BLaER1 treated with 17β-estradiol and CSF1 and Interleukin-3, amounts not matched to agents 10 nM and 100 nM (cell line): ENCODE measurements at regions not wholly inside any gene's neighbourhood (a gene's known extent, or its start where the extent isn't known, plus 50 kb on each side); places are given as distances from the start of the nearest gene placed in this dataset.
A peak's percentile ranks its signal among the peaks of the same experiment; 100 is the strongest.

ENCODE experiments used
- H3K27ac ChIP-seq, 11 experiments: shearing (Covaris generic); formaldehyde crosslinking; 2 replicates each; pipeline ENCODE4 v1.8.1; 2022
- H3K27me3 ChIP-seq, 11 experiments: shearing (Covaris generic); formaldehyde crosslinking; 2 replicates each; pipeline ENCODE4 v1.8.1; 2022
- H3K36me3 ChIP-seq, 11 experiments: shearing (Covaris generic); formaldehyde crosslinking; 2 replicates each; pipeline ENCODE4 v1.8.1; 2022
- H3K4me1 ChIP-seq, 10 experiments: shearing (Covaris generic); formaldehyde crosslinking; 2 replicates each; pipeline ENCODE4 v1.8.1; 2022
- H3K4me2 ChIP-seq, 11 experiments: shearing (Covaris generic); formaldehyde crosslinking; 2 replicates each; pipeline ENCODE4 v1.8.1; 2022
- H3K4me3 ChIP-seq, 10 experiments: shearing (Covaris generic); formaldehyde crosslinking; 2 replicates each; pipeline ENCODE4 v1.8.1; 2022
- H3K9ac ChIP-seq, 11 experiments: shearing (Covaris generic); formaldehyde crosslinking; 2 replicates each; pipeline ENCODE4 v1.8.1; 2022
- H3K9me3 ChIP-seq, 11 experiments: shearing (Covaris generic); formaldehyde crosslinking; replicated peaks in 1 of 11; 2 replicates each; pipeline ENCODE4 v1.8.1; 2022
- H4K20me1 ChIP-seq, 11 experiments: shearing (Covaris generic); formaldehyde crosslinking; 2 replicates each; pipeline ENCODE4 v1.8.1; 2022
- Cebpa-rat ChIP-seq, 11 experiments: shearing (Covaris generic); IDR thresholded peaks; 2 replicates each; pipeline ENCODE4 v1.8.1; 2022

DNA sequence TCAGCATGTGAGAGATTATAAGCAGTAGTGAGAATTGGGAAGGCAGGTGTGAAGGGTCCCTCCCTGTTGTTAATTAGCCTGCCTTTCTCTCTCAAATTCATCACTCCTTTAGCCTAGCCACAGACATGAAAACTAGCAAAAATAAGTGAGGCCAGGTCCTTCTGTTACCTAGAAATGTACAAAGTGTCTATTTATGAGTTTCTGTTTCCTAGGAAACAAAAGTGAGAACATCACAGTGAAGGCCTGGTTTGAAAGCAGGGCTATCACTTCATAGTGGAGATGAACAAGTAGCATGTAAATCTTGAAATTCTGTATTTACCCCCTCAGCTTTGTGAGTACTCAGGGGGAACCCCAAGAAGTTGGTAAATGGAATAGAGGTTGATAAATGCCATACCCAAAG lies 78.2 kb upstream of the UMPS start:
- Histone ChIP-seq H4K20me1 (no peaks in the 10 kb centered on the region), H3K4me3 (no peak overlapping the region), H3K36me3 (peaks cover 0 to 14% (median 0%) of the 10 kb centered on the region in 11 experiments; a peak in 3 of 22 replicates), H3K4me2 (no peak overlapping the region), H3K27ac (no peak overlapping the region), H3K27me3 (no peaks in the 10 kb centered on the region), H3K9ac (no peak overlapping the region), H3K4me1 (peaks cover 11 to 23% (median 20%) of the 10 kb centered on the region in 10 experiments), H3K9me3 (no peaks in the 10 kb centered on the region)
- no peak for TF ChIP-seq Cebpa-rat (IDR thresholded peaks at IDR 0.05)

DNA sequence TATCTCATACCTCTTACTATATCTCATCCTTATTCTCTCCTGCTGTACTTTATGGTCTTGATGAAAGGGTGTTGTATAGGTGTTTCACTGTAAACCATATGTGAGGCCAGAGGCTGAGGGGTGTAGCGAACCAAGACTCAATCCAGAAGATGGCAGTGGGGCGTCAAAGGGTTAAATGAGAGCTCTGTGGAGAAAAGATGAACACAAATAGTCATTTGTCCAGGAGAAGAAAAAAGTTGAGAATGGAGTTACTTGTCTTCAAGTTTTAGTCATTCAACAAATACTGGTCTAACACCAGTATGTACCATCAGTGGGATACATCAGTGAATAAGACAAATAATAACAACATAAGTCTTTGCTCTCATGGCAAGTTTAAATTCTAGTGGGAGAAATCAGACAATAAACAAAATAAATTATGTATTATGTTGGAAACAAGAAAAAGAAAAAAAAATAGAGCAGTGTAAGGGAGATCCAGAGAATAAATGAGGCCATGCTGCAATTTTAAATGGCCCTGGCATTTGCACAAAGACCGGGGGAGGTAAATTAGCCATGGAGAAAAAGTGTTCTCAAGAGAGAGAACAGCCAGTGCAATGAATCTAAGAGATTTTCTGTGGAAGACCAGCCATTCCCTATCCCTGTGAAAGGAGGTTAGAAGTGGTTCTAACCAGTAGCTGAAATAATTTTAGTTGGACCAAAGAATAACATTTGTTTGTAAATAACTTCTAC lies 77.0 kb upstream of the UMPS start:
- Histone ChIP-seq H3K4me1 (peaks cover 11 to 23% (median 20%) of the 10 kb centered on the region in 10 experiments), H3K27ac (no peak overlapping the region), H4K20me1 (no peaks in the 10 kb centered on the region), H3K9ac (no peak overlapping the region), H3K36me3 (peaks cover 0 to 16% (median 0%) of the 10 kb centered on the region in 11 experiments; a peak in 2 of 22 replicates), H3K4me3 (no peak overlapping the region), H3K27me3 (no peaks in the 10 kb centered on the region), H3K4me2 (peak overlapping the region in 5 of 11 experiments; percentile 16 to 58 (median 38); a peak in 6 of 22 replicates), H3K9me3 (no peaks in the 10 kb centered on the region)
- no peak for TF ChIP-seq Cebpa-rat (IDR thresholded peaks at IDR 0.05)

DNA sequence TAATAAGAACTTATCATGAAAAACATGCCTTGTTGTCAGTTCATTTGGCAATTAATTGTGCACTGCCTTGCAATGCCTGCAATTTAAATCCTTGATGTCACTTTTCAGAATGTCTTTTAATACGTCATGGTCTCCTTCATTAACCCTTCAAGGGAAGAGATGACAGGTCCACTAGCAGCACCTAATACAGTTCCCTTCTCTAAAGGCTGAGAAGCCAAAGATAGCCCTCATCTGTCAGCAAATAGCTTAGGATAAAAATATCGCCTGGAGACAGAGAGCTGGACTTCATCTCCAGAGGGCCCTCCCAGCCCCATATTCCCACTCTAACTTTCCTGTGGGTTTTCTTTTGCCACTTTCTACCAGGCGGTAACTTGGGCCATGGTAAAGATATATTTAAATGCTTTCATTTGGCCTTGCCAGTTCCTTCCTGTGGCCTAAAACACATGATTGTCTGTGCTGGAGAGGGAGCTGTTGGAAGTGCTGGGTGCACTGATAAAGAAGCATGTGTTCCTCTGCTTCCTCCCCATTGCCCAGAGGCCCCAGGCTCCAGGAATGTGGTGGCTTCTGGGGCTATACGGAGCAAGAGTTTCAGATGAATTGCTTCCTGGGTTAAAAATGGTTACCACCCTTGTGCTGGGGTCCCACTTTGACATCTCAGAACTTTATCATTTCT lies 76.3 kb upstream of the UMPS start:
- Histone ChIP-seq H3K9me3 (no peaks in the 10 kb centered on the region), H3K4me3 (no peak overlapping the region), H3K27me3 (no peaks in the 10 kb centered on the region), H3K9ac (no peak overlapping the region), H3K27ac (no peak overlapping the region), H3K4me2 (peak overlapping the region in 10 of 11 experiments; percentile 6 to 58 (median 32); a peak in 14 of 22 replicates), H3K36me3 (peaks cover 0 to 17% (median 0%) of the 10 kb centered on the region in 11 experiments; a peak in 2 of 22 replicates), H3K4me1 (peaks cover 11 to 25% (median 21%) of the 10 kb centered on the region in 10 experiments), H4K20me1 (no peaks in the 10 kb centered on the region)
- TF ChIP-seq Cebpa-rat (IDR thresholded peaks at IDR 0.05) = no peak

DNA sequence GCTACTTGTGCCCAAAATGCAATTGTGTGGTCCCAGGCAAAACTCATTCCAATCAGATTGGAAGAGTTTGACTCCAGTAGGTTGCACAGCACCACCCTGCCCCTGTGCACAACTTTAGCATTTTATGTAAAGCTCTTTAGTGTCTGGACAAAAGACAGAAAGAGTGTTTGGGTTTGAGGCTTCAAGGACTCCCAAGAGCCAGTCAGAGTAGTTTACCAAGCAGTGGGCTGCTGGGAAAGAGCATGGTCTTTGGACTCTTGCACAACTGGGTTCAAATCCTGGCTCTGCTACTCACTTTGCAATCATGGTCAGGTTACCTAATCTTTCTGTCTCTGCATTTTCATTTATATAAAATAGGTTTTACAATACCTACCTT lies 75.8 kb upstream of the UMPS start:
- H3K4me2 ChIP-seq = peak overlapping the region in 10 of 11 experiments; percentile 6 to 58 (median 32); a peak in 13 of 22 replicates
- no peak overlapping the region for H3K4me3 ChIP-seq
- no peaks in the 10 kb centered on the region for H4K20me1 ChIP-seq
- H3K27ac ChIP-seq = no peak overlapping the region
- H3K36me3 ChIP-seq = peaks cover 0 to 17% (median 0%) of the 10 kb centered on the region in 11 experiments; a peak in 2 of 22 replicates
- H3K4me1 ChIP-seq = peaks cover 11 to 26% (median 21%) of the 10 kb centered on the region in 10 experiments
- H3K9ac ChIP-seq = no peak overlapping the region
- no peaks in the 10 kb centered on the region for H3K27me3 ChIP-seq
- no peaks in the 10 kb centered on the region for H3K9me3 ChIP-seq
- no peak for TF ChIP-seq Cebpa-rat (IDR thresholded peaks at IDR 0.05)

DNA sequence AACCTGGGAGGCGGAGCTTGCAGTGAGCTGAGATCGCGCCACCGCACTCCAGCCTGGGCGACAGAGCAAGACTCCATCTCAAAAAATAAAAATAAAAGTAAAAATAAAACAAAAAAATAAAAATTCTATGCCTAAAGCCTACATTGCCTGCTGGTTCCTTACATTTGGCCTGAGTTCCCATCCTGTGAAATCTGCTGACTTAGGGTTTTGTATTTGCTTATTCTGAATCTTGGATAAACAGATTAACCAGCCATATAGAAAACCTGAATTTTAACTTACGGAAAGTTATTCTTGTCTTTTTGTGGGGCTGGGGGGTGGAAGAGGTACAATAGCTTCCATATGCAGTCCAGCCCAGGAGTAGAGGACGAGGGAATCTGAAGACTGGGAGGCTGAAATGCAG lies 73.7 kb upstream of the UMPS start:
- H3K4me1 ChIP-seq = peaks cover 0 to 19% (median 9%) of the 10 kb centered on the region in 10 experiments; a peak in 13 of 20 replicates
- no peaks in the 10 kb centered on the region for H4K20me1 ChIP-seq
- H3K4me2 ChIP-seq = no peak overlapping the region
- H3K9ac ChIP-seq = no peak overlapping the region
- H3K36me3 ChIP-seq = peaks cover 0 to 16% (median 0%) of the 10 kb centered on the region in 11 experiments; a peak in 2 of 22 replicates
- H3K9me3 ChIP-seq = no peaks in the 10 kb centered on the region
- H3K27me3 ChIP-seq = no peaks in the 10 kb centered on the region
- no peak overlapping the region for H3K4me3 ChIP-seq
- TF ChIP-seq Cebpa-rat (IDR thresholded peaks at IDR 0.05) = no peak
- no peak overlapping the region for H3K27ac ChIP-seq

- Histone ChIP-seq H3K4me3 (no peak overlapping the region), H3K9ac (no peak overlapping the region), H3K4me1 (peaks cover 0 to 19% (median 9%) of the 10 kb centered on the region in 10 experiments; a peak in 12 of 20 replicates), H3K4me2 (no peak overlapping the region), H3K27ac (no peak overlapping the region), H3K27me3 (no peaks in the 10 kb centered on the region), H3K36me3 (peaks cover 0 to 10% (median 0%) of the 10 kb centered on the region in 11 experiments; a peak in 2 of 22 replicates), H4K20me1 (no peaks in the 10 kb centered on the region), H3K9me3 (no peaks in the 10 kb centered on the region)
- no peak for TF ChIP-seq Cebpa-rat (IDR thresholded peaks at IDR 0.05)
These were observed 73.1 kb upstream of the UMPS start for GRCh38 chr3:124657138-124657537.

GRCh38 chr3:124658270-124658669 lies 72.0 kb upstream of the UMPS start:
- H3K36me3 ChIP-seq = peaks cover 0 to 10% (median 0%) of the 10 kb centered on the region in 11 experiments; a peak in 1 of 22 replicates
- no peak overlapping the region for H3K9ac ChIP-seq
- H3K9me3 ChIP-seq = no peaks in the 10 kb centered on the region
- 0 out of 22 replicates have a peak overlapping the region, but pooled peaks of 1 of the 11 experiments have one; percentile 12 for H3K4me2 ChIP-seq
- no peaks in the 10 kb centered on the region for H3K27me3 ChIP-seq
- no peak for TF ChIP-seq Cebpa-rat (IDR thresholded peaks at IDR 0.05)
- H4K20me1 ChIP-seq = no peaks in the 10 kb centered on the region
- no peak overlapping the region for H3K4me3 ChIP-seq
- H3K4me1 ChIP-seq = peaks cover 0 to 19% (median 9%) of the 10 kb centered on the region in 10 experiments; a peak in 12 of 20 replicates
- no peak overlapping the region for H3K27ac ChIP-seq

DNA sequence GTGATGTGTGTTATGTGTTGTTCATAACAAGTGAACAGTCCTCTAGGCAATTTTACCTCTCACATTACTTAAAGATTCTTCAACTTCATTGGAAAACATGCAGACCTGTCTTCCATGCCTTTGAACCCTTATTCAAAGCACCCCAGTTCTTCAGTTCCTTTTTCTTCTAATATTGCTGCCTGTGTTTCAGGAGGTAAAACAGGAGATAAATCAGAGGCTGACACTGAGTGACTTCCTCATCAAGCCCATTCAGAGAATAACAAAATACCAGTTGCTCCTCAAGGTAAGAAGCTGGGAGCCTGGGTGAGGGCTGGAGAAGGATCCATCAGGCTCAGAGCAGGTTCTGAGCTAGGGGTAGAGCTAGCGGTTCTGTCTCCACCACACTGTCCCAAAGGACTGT lies 71.1 kb upstream of the UMPS start:
- Histone ChIP-seq H3K4me3 (no peak overlapping the region), H3K36me3 (peaks cover 0 to 10% (median 0%) of the 10 kb centered on the region in 11 experiments; a peak in 1 of 22 replicates), H3K27ac (no peak overlapping the region), H3K9me3 (no peaks in the 10 kb centered on the region), H4K20me1 (no peaks in the 10 kb centered on the region), H3K9ac (no peak overlapping the region), H3K4me1 (peaks cover 0 to 11% (median 3%) of the 10 kb centered on the region in 10 experiments; a peak in 12 of 20 replicates), H3K27me3 (no peaks in the 10 kb centered on the region), H3K4me2 (0 out of 22 replicates have a peak overlapping the region, but pooled peaks of 1 of the 11 experiments have one; percentile 12)
- TF ChIP-seq Cebpa-rat (IDR thresholded peaks at IDR 0.05) = no peak

GRCh38 chr3:124660599-124660998 lies 69.7 kb upstream of the UMPS start:
- no peaks in the 10 kb centered on the region for H4K20me1 ChIP-seq
- H3K4me2 ChIP-seq = no peak overlapping the region
- H3K36me3 ChIP-seq = peaks cover 0 to 10% (median 0%) of the 10 kb centered on the region in 11 experiments; a peak in 2 of 22 replicates
- H3K9me3 ChIP-seq = no peaks in the 10 kb centered on the region
- no peak overlapping the region for H3K27ac ChIP-seq
- no peaks in the 10 kb centered on the region for H3K27me3 ChIP-seq
- no peak for TF ChIP-seq Cebpa-rat (IDR thresholded peaks at IDR 0.05)
- H3K4me3 ChIP-seq = no peak overlapping the region
- H3K9ac ChIP-seq = no peak overlapping the region
- peaks cover 0 to 7% (median 0%) of the 10 kb centered on the region in 10 experiments; a peak in 4 of 20 replicates for H3K4me1 ChIP-seq
